Fibroblast of pulmonary artery (primary cell): ENCODE measurements at regions not wholly inside any gene's neighbourhood (a gene's known extent, or its start where the extent isn't known, plus 50 kb on each side); places are given as distances from the start of the nearest gene placed in this dataset.

Experiments used
- DNase-seq: peaks from one replicate; pipeline ENCODE4 v3.0.0-alpha.2; 2010; ENCODE audit warnings: low read depth
- H3K4me3 ChIP-seq: replicated peaks from 2 replicates; pipeline ENCODE4 v1.5.1; 2011; ENCODE audit warnings: low read depth, mild to moderate bottlenecking, control low read depth, low read length, moderate library complexity
- TF ChIP-seq, protein P1 (sequence below): IDR thresholded peaks from 2 replicates; pipeline ENCODE4 v1.5.1; 2011; ENCODE audit warnings: mild to moderate bottlenecking, control low read depth, low read length, inconsistent platforms; ENCODE audit errors: missing control alignments

DNA sequence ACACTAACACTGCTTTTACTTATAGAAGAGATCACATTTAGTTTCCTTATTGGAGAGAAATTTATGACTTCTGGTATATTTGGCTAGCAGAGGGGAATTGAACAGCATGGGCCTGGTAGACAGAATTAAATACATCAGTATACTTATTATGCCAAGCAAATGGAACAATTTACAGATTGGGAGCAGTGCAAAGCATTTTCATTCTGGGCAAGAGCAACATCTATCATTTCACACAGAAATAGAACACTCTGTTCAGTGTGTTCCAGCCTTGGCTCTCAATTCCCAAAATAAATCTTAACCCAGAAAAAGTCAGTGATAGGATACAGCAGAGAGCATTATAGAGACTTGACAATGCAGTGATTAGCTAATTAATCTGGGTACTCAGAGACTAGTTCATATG is 604.0 kb upstream of the SLITRK6 start:
- H3K4me3 ChIP-seq = no peak overlapping the region
- TF ChIP-seq, protein P1, sequence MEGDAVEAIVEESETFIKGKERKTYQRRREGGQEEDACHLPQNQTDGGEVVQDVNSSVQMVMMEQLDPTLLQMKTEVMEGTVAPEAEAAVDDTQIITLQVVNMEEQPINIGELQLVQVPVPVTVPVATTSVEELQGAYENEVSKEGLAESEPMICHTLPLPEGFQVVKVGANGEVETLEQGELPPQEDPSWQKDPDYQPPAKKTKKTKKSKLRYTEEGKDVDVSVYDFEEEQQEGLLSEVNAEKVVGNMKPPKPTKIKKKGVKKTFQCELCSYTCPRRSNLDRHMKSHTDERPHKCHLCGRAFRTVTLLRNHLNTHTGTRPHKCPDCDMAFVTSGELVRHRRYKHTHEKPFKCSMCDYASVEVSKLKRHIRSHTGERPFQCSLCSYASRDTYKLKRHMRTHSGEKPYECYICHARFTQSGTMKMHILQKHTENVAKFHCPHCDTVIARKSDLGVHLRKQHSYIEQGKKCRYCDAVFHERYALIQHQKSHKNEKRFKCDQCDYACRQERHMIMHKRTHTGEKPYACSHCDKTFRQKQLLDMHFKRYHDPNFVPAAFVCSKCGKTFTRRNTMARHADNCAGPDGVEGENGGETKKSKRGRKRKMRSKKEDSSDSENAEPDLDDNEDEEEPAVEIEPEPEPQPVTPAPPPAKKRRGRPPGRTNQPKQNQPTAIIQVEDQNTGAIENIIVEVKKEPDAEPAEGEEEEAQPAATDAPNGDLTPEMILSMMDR = no peak
- DNase-seq = no peak

DNA sequence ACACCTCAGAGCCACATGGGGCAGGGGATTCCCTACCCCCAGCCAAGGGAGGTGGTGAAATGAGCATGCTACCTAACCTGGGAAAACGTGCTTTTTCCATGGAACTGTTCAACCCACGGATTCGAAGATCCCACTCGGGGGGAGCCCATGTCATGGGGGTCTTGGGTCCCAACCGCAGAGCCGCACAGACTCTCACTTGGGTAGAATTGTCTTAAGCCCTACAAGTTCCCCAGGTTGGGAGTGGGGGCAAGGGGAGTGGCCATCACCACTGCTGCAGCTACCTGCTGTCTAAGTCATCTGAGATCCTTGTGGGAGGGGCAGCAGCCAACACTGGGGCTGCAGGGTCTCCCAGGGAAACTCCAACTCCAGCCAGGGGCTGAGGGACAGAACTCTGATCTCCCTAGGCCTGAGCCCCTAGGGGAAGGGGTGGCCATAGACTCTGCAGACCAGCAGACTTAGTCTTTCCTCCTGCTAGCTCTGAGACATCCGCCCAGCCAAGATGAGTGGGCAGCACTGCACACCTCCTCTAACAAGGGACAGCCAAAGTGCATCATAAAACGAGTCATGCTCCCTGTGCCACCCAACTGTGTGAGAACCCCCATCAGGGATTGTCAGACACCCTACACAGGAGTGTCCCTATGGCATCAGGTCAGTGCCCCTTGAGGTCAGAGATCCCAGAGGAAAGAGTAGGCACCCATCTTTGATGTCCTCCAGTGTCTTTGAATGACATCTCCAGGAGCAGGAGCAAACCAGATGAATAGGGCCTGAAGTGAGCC is 610.4 kb upstream of the SLITRK6 start:
- H3K4me3 ChIP-seq = no peak overlapping the region
- no peak for DNase-seq
- TF ChIP-seq, protein P1 = no peak

- TF ChIP-seq, protein P1 = no peak
- H3K4me3 ChIP-seq = no peak overlapping the region
- no peak for DNase-seq
Observed at GRCh38 chr13:86425170-86425815, 626.1 kb upstream of the SLITRK6 start.

DNA sequence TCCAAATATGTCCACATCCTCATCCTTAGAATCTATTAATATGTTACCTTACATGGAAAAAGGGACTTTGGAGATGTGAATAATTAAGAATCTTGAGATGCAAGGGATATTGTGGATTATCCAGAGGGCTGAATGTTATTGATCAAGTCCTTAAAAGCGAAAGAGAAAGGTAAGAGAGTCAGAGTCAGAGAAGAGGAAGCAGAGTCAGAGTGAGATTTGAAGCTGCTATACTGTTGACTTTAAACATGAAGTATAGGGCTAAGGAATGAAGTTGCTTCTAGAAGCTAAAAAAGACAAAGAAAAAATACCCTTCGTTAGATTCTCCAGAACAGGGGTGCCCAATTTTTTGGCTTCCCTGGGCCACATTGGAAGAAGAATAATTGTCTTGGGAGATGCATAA is 627.2 kb upstream of the SLITRK6 start:
- H3K4me3 ChIP-seq = no peak overlapping the region
- TF ChIP-seq, protein P1 = no peak
- DNase-seq = no peak

DNA sequence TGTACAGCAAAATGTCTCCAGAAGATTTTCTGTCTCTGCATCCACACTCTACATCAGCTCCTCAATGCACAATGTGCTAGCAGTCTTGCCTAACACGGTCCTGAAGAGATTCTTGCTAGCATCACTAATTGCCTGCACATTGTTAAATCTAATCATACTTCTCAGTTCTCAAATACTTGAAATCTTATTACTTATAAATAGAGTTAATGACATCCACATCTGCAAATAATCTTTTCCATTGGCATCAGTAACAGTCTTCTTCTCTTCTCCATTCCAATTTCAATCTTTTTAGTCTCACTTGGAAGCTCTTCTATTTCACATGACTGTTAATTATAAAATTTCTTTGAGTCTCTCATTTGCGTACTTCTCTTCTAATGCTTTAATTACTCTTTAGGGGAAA is 630.5 kb upstream of the SLITRK6 start:
- no peak overlapping the region for H3K4me3 ChIP-seq
- no peak for DNase-seq
- TF ChIP-seq, protein P1 = no peak

- TF ChIP-seq, protein P1 = no peak
- H3K4me3 ChIP-seq = no peak overlapping the region
- no peak for DNase-seq
Observed at GRCh38 chr13:86438034-86438433, 638.8 kb upstream of the SLITRK6 start.

DNA sequence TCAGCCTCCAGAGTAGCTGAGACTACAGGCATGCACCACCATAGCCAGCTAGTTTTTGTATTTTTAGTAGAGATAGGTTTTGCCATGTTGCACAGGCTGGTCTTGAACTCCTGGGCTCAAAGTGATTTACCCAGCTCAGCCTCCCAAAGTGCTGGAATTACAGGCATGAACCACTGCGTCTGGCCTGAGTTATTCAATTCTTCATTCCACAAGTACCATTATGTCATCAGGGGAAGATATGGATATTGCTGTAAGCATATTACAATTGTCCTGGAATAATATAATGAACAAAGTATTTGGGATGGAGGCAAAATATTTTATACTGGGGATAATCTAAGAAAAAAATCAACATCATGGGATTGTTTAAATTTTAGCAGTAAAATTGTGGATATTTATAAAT is 646.0 kb upstream of the SLITRK6 start:
- H3K4me3 ChIP-seq = no peak overlapping the region
- TF ChIP-seq, protein P1 = no peak
- DNase-seq = no peak
